ENCODE measurements at regions not wholly inside any gene's neighbourhood (a gene's known extent, or its start where the extent isn't known, plus 50 kb on each side); places are given as distances from the start of the nearest gene placed in this dataset.
"Not testable (repeated sequence)": the region's sequence is repeated elsewhere in the genome, so short reads cannot be mapped to it uniquely, and the experiment has no call there.

- H3K9me3 ChIP-seq (ENCODE audit: control insufficient read depth, insufficient read depth, low read depth, low read length), result no peaks in the 10 kb centered on the region
- POLR2A ChIA-PET, result no interaction called here
- H3K36me3 ChIP-seq (ENCODE audit: control insufficient read depth in 2 of 2, insufficient read depth in 1 of 2, low read length in 2 of 2), result no peaks in the 10 kb centered on the region
- H3K4me3 ChIP-seq (ENCODE audit: low read depth, low read length), result no peak overlapping the region
- H3K27ac ChIP-seq (ENCODE audit: extremely low read depth, low read depth, low read length), result no peak overlapping the region
- CTCF ChIA-PET, result interaction anchor here (0.6 to 3.8 kb wide), 7 partner anchors 14 to 1427 kb away, joined by 3 to 28 read pairs (median 3); no protein-coding TSS in a partner anchor
- TF ChIP-seq ZNF654 (tag by site-specific recombination; IDR thresholded peaks at IDR 0.05; ENCODE audit: low read depth) (peak; percentile 40), MZF1 (tag by site-specific recombination; IDR thresholded peaks at IDR 0.05; ENCODE audit: borderline replicate concordance) (no peak)
- H3K4me1 ChIP-seq (ENCODE audit: control insufficient read depth, insufficient read depth, low read length), result no peaks in the 10 kb centered on the region
These were observed 220.7 kb upstream of the DNAJC19 start for GRCh38 chr3:181210275-181210674.

GRCh38 chr3:181189556-181189955, 200.0 kb upstream of the DNAJC19 start:
- no peak for TF ChIP-seq SALL2 (tag by site-specific recombination; IDR thresholded peaks at IDR 0.05; ENCODE audit: borderline replicate concordance)
- no peak for TF ChIP-seq ZNF2 (tag by site-specific recombination; IDR thresholded peaks at IDR 0.05)
- TF ChIP-seq, protein P1, sequence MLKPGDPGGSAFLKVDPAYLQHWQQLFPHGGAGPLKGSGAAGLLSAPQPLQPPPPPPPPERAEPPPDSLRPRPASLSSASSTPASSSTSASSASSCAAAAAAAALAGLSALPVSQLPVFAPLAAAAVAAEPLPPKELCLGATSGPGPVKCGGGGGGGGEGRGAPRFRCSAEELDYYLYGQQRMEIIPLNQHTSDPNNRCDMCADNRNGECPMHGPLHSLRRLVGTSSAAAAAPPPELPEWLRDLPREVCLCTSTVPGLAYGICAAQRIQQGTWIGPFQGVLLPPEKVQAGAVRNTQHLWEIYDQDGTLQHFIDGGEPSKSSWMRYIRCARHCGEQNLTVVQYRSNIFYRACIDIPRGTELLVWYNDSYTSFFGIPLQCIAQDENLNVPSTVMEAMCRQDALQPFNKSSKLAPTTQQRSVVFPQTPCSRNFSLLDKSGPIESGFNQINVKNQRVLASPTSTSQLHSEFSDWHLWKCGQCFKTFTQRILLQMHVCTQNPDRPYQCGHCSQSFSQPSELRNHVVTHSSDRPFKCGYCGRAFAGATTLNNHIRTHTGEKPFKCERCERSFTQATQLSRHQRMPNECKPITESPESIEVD (tag by site-specific recombination; IDR thresholded peaks at IDR 0.05), result peak; percentile 66
- TF ChIP-seq FEZF1 (tag by site-specific recombination; IDR thresholded peaks at IDR 0.05), result peak; percentile 55
- TF ChIP-seq ZXDB (tag by site-specific recombination; IDR thresholded peaks at IDR 0.05), result peak; percentile 45; the same call in 1 of the 2 replicates
- 0 out of 2 replicates have a peak, but pooled peaks have one; percentile 20 for TF ChIP-seq ZNF843 (tag by site-specific recombination; IDR thresholded peaks at IDR 0.05)
- CTCF ChIA-PET, result no interaction called here
- POLR2A ChIA-PET, result interaction anchor here (0.5 kb wide), 1 partner anchor 9 kb away, joined by 7 read pairs; no protein-coding TSS in a partner anchor
- H3K36me3 ChIP-seq (ENCODE audit: control insufficient read depth in 2 of 2, insufficient read depth in 1 of 2, low read length in 2 of 2), result no peaks in the 10 kb centered on the region
- H3K9me3 ChIP-seq (ENCODE audit: control insufficient read depth, insufficient read depth, low read depth, low read length), result no peaks in the 10 kb centered on the region
- no peak overlapping the region for H3K27ac ChIP-seq (ENCODE audit: extremely low read depth, low read depth, low read length)
- no peaks in the 10 kb centered on the region for H3K4me1 ChIP-seq (ENCODE audit: control insufficient read depth, insufficient read depth, low read length)
- H3K4me3 ChIP-seq (ENCODE audit: low read depth, low read length), result no peak overlapping the region

GRCh38 chr3:181183764-181184163, 194.2 kb upstream of the DNAJC19 start:
- no peaks in the 10 kb centered on the region for H3K36me3 ChIP-seq (ENCODE audit: control insufficient read depth in 2 of 2, insufficient read depth in 1 of 2, low read length in 2 of 2)
- TF ChIP-seq YY2 (tag by site-specific recombination; IDR thresholded peaks at IDR 0.05) (no peak), OSR2 (tag by site-specific recombination; IDR thresholded peaks at IDR 0.05) (no peak), SALL2 (tag by site-specific recombination; IDR thresholded peaks at IDR 0.05; ENCODE audit: borderline replicate concordance) (no peak)
- CTCF ChIA-PET, result no interaction called here
- no peak overlapping the region for H3K4me3 ChIP-seq (ENCODE audit: low read depth, low read length)
- H3K4me1 ChIP-seq (ENCODE audit: control insufficient read depth, insufficient read depth, low read length), result no peaks in the 10 kb centered on the region
- H3K9me3 ChIP-seq (ENCODE audit: control insufficient read depth, insufficient read depth, low read depth, low read length), result no peaks in the 10 kb centered on the region
- H3K27ac ChIP-seq (ENCODE audit: extremely low read depth, low read depth, low read length), result no peak overlapping the region
- POLR2A ChIA-PET, result no interaction called here

DNA sequence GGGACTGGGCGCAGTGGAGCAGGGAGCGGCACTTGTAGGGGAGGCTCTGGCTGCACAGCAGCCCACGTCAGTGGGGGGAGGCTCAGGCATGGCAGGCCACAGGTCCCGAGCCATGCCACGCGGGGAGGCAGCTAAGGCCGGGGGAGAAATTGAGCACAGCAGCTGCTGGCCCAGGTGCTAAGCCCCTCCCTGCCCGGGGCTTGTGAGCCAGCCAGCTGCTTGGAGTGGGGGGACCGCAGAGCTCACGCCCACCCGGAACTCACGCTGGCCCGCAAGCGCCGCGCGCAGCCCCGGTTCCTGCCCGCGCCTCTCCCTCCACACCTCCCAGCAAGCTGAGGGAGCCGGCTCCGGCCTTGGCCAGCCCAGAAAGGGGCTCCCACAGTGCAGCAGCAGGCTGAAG, 193.5 kb upstream of the DNAJC19 start:
- H3K4me3 ChIP-seq (ENCODE audit: low read depth, low read length); H3K27ac ChIP-seq (ENCODE audit: extremely low read depth, low read depth, low read length); H3K9me3 ChIP-seq (ENCODE audit: control insufficient read depth, insufficient read depth, low read depth, low read length); H3K36me3 ChIP-seq (ENCODE audit: control insufficient read depth in 2 of 2, insufficient read depth in 1 of 2, low read length in 2 of 2); H3K4me1 ChIP-seq (ENCODE audit: control insufficient read depth, insufficient read depth, low read length); POLR2A ChIA-PET: not testable (repeated sequence)
- CTCF ChIA-PET, result interaction anchor here (0.6 kb wide), 1 partner anchor 32 kb away, joined by 5 read pairs; no protein-coding TSS in a partner anchor

- POLR2A ChIA-PET, result no interaction called here
- CTCF ChIA-PET, result interaction anchor here (0.6 kb wide), 3 partner anchors 23 to 521 kb away, joined by 3 read pairs; no protein-coding TSS in a partner anchor
- Histone ChIP-seq H3K4me1 (ENCODE audit: control insufficient read depth, insufficient read depth, low read length) (no peaks in the 10 kb centered on the region), H3K9me3 (ENCODE audit: control insufficient read depth, insufficient read depth, low read depth, low read length) (no peaks in the 10 kb centered on the region), H3K27ac (ENCODE audit: extremely low read depth, low read depth, low read length) (no peak overlapping the region), H3K4me3 (ENCODE audit: low read depth, low read length) (no peak overlapping the region), H3K36me3 (ENCODE audit: control insufficient read depth in 2 of 2, insufficient read depth in 1 of 2, low read length in 2 of 2) (no peaks in the 10 kb centered on the region)
- TF ChIP-seq ZNF280C (tag by site-specific recombination; IDR thresholded peaks at IDR 0.05) (no peak), ZNF214 (tag by site-specific recombination; IDR thresholded peaks at IDR 0.05; ENCODE audit: borderline replicate concordance) (no peak), ZNF138 (tag by site-specific recombination; IDR thresholded peaks at IDR 0.05; ENCODE audit: borderline replicate concordance) (no peak), ZNF416 (tag by site-specific recombination; IDR thresholded peaks at IDR 0.05) (no peak), ZNF792 (tag by site-specific recombination; IDR thresholded peaks at IDR 0.05) (no peak), EGR2 (tag by site-specific recombination; IDR thresholded peaks at IDR 0.05; ENCODE audit: low read depth) (no peak), ZNF610 (tag by site-specific recombination; IDR thresholded peaks at IDR 0.05; ENCODE audit: borderline replicate concordance) (no peak), ZNF155 (tag by site-specific recombination; IDR thresholded peaks at IDR 0.05) (no peak), ZNF423 (tag by site-specific recombination; IDR thresholded peaks at IDR 0.05) (no peak)
- TF ChIP-seq, protein P2, sequence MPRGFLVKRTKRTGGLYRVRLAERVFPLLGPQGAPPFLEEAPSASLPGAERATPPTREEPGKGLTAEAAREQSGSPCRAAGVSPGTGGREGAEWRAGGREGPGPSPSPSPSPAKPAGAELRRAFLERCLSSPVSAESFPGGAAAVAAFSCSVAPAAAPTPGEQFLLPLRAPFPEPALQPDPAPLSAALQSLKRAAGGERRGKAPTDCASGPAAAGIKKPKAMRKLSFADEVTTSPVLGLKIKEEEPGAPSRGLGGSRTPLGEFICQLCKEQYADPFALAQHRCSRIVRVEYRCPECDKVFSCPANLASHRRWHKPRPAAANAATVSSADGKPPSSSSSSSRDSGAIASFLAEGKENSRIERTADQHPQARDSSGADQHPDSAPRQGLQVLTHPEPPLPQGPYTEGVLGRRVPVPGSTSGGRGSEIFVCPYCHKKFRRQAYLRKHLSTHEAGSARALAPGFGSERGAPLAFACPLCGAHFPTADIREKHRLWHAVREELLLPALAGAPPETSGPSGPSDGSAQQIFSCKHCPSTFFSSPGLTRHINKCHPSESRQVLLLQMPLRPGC (tag by site-specific recombination; IDR thresholded peaks at IDR 0.05), result no peak
These were observed 189.5 kb upstream of the DNAJC19 start for GRCh38 chr3:181178991-181179390.

Data from HEK293 (cell line).